GM19025 (cell line): ENCODE measurements at regions not wholly inside any gene's neighbourhood (a gene's known extent, or its start where the extent isn't known, plus 50 kb on each side); places are given as distances from the start of the nearest gene placed in this dataset.

Source experiments
- ATAC-seq: cut with Tn5 transposase; IDR thresholded peaks from one replicate; pipeline ENCODE4 v1.9.1; 2021; ENCODE audit warnings: mild to moderate bottlenecking, low read depth, moderate library complexity; ENCODE audit not compliant: unreplicated experiment

DNA sequence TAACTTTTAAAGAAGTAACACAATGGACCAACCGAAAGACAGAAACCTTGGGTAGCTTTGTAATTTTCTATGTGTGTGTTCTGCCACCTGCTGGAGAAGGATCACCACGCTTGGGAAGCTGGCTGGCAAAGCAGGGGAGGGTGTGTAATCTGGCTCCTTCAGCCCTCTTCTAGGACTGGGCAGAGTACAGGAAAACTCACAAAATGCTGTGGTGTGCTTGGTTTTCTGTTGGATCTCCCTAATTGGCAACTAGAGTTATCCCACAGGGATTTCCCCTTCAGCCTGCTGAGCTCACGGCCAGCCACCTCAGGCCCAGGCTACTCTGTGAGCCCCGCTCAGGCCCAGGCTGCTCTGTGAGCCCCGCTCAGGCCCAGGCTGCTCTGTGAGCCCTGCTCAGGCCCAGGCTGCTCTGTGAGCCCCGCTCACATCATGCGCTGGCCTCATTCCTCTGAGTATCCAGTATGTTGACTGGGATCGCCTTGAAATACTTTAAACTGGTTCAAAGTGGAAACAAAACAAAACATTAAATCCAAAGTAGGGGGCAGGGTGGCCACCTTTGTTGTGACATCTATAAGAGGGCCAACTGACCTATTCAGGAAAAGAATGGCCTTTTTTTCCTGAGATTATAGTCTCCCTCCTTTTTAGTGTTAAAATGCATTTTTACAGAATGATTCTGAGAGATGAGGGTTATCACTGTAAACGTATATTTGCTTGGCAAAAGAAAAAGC lies 52.0 kb upstream of the RNU6-8 start:
- ATAC-seq = peak; percentile 35

DNA sequence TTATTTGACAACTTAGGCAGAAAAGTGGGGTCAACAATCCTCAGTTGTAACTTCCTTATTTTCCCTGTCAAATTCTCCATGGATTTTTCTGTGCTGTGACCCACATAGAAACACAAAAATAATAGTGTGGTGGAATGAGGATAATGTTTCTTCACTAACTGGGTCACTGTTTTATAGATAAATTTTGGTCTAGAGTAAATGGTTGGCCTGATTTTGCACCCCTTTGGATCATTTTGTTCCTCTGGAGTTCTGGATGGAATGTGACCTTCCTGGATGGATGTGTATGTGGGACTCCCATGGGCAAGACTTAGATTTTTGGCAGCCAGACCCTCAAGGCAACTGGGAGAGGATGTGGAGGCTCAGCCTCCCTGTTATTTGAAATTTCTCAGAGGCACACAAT lies 52.7 kb upstream of the RNU6-8 start:
- no peak for ATAC-seq

- ATAC-seq = no peak
These were observed 53.5 kb upstream of the RNU6-8 start for GRCh38 chr14:32256576-32256975.

DNA sequence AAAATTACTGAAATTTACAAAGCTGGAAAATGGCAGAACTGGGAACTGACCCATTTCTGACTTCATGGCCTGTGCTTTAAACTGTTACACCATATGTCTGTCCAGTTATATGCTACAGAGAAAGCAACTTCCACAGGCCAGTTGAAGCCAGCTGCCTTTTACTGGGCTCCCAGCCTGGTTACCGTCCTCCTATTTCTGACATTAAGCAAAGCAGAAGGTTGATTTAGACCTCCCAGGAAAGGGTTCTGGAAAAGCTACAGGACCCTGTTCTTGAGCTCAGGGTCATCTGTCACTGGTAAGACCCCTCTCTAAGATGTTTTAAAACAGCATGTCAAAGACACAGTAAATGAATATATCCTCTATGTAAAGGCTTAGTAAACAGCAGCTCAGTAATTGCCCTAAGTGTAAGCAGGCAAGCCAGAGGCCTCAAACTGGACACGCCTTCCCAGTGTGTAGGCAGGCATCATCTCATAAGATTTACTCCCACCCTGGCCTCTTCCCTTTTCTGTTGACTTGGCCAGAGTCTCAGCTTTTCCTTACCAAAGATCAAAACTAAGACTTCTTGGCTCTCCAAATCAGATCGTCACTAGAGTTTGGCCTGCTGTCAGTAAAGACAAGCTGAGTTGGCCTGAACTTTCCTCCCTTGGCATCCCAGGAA lies 55.4 kb upstream of the RNU6-8 start:
- no peak for ATAC-seq

- ATAC-seq = peak; percentile 87
These were observed 56.4 kb upstream of the RNU6-8 start for GRCh38 chr14:32259368-32260013.

DNA sequence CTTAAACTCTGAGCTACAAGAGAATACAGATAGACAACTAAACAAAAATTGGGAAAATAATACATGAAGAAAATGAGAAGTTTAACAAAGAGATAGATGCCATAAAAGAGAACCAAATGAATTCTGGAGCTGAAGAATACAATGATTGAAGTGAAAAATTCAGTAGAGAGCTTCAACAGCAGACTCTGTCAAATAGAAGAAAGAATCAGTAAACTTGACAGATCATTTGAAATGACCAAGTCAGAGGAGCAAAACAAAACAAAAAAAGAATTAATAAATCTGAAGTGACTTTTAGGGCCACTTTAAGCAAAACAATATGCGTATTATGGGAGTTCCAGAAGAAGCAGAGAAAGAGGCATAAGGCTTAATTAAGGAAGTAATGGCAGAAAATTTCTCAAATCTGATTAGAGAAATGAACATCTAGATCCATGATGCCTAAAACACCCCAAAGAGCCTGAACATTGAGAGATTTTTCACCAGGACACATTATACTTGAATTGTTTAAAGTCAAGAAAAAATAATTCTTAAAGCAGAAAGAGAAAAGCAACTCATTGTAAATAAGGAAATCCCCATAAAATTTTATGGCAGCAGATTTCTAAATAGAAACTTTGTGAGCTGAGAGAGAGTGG lies 61.0 kb upstream of the RNU6-8 start:
- ATAC-seq = no peak

DNA sequence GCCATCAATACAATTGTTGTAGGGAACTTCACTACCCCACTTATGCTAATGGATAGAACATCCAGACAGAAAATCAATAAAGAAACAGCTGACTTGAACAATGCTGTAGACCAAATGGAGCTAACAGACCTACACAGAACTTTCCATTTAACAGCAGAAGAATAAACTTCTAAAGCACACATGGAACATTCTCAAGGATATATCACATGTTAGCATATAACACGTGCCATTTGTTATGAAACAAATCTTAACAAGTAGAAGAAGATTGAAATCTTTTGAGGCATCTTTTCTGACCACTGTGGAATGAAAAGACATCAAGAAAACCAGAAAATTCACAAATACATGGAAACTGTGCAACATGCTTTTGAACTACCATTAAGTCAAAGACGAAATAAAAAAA lies 62.5 kb upstream of the RNU6-8 start:
- ATAC-seq = no peak

DNA sequence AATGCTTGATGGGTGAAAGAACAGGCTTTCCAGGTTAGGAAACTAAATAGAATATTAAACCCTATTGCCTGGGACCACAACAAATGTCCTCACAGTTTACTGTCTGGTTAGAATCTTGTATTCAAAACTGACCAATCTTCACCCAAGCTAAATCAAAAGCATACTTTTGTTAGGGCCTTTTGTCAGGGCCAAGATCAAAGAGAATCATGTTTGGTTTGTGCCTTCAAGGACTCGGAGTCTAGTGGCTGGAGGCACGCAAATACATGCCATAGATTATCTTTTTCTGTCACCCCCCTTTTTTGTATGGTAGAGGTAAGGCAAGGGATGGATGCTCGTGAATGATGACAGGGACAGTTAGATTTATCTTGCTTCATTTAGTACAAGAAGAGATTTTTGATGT lies 51.1 kb upstream of the AKAP6 start:
- ATAC-seq = no peak
